PC-9 (cell line): ENCODE measurements at regions not wholly inside any gene's neighbourhood (a gene's known extent, or its start where the extent isn't known, plus 50 kb on each side); places are given as distances from the start of the nearest gene placed in this dataset.
A peak's percentile ranks its signal among the peaks of the same experiment; 100 is the strongest.

Experiments used
- BruUV-seq: library from RNA; stranded (reverse); fragments of 400-500 nt; replicated peaks from 2 replicates; lab custom pipeline; 2021; lab: Mats Ljungman, UMichigan
- CTCF ChIA-PET: fragments of 300-600 bp; sonication (Branson Sonifier 250); formaldehyde crosslinking; loops from one replicate; lab custom pipeline; 2022; ENCODE audit warnings: antibody characterized with exemption; lab: Charles Lee
- POLR2A ChIA-PET: fragments of 300-600 bp; sonication (Branson Sonifier 250); formaldehyde crosslinking; loops from one replicate; lab custom pipeline; 2022; ENCODE audit warnings: antibody characterized with exemption; ENCODE audit not compliant: unreplicated experiment; lab: Charles Lee
- DNase-seq, 2 experiments: peaks; one replicate each; pipeline versions ENCODE4 v3.0.0 to v3.0.0-alpha.2; 2015 to 2022; ENCODE audit warnings: mixed read lengths in 1 of 2
- H2AFZ ChIP-seq: fragments of 200-600 bp; sonication (generic); 2 replicates; pipeline ENCODE4 v1.8.1; 2017; ENCODE audit warnings: antibody characterized with exemption
- H3F3A ChIP-seq: fragments of 200-600 bp; sonication (generic); 2 replicates; pipeline ENCODE4 v1.8.1; 2017; ENCODE audit warnings: antibody characterized with exemption, mild to moderate bottlenecking, low read depth; ENCODE audit not compliant: insufficient read depth
- H3K27ac ChIP-seq: fragments of 200-600 bp; sonication (generic); 2 replicates; pipeline ENCODE4 v1.6.1; 2016; ENCODE audit warnings: mixed run types
- H3K27me3 ChIP-seq: fragments of 200-600 bp; sonication (generic); 2 replicates; pipeline ENCODE4 v1.6.1; 2016; ENCODE audit warnings: low read depth, mixed run types; ENCODE audit not compliant: insufficient read depth
- H3K36me3 ChIP-seq: fragments of 200-600 bp; sonication (generic); 2 replicates; pipeline ENCODE4 v1.6.1; 2016; ENCODE audit warnings: low read depth, mixed run types
- H3K4me1 ChIP-seq: fragments of 200-600 bp; sonication (generic); replicated peaks from 2 replicates; pipeline ENCODE4 v1.6.1; 2016; ENCODE audit warnings: mixed run types; ENCODE audit not compliant: insufficient read depth
- H3K4me2 ChIP-seq: fragments of 200-600 bp; sonication (generic); 2 replicates; pipeline ENCODE4 v1.6.1; 2017; ENCODE audit warnings: mixed run types
- H3K4me3 ChIP-seq: fragments of 200-600 bp; sonication (generic); 2 replicates; pipeline ENCODE4 v1.6.1; 2016; ENCODE audit warnings: mixed run types
- H3K79me2 ChIP-seq: fragments of 200-600 bp; sonication (generic); 2 replicates; pipeline ENCODE4 v1.6.1; 2017; ENCODE audit warnings: low read depth, mixed run types
- H3K9me2 ChIP-seq: fragments of 200-600 bp; sonication (generic); 2 replicates; pipeline ENCODE4 v1.8.1; 2017; ENCODE audit warnings: mild to moderate bottlenecking; ENCODE audit not compliant: insufficient read depth
- H3K9me3 ChIP-seq: fragments of 200-600 bp; sonication (generic); 2 replicates; pipeline ENCODE4 v1.8.1; 2016; ENCODE audit warnings: low read depth; ENCODE audit not compliant: insufficient read depth
- H4K20me1 ChIP-seq: fragments of 200-600 bp; sonication (generic); 2 replicates; pipeline ENCODE4 v1.8.1; 2017; ENCODE audit not compliant: insufficient read depth
- CTCF ChIP-seq: fragments of 200-600 bp; sonication (generic); conservative IDR thresholded peaks from 2 replicates; pipeline ENCODE4 v1.6.1; 2017; ENCODE audit warnings: mixed run types, antibody characterized with exemption, mild to moderate bottlenecking, moderate library complexity
- EZH2 ChIP-seq: fragments of 200-600 bp; sonication (generic); IDR thresholded peaks from 2 replicates; pipeline ENCODE4 v1.8.0; 2017; ENCODE audit warnings: antibody characterized with exemption, low read depth
- intact Hi-C: fragments of 100-400 bp; cut with micrococcal nuclease; formaldehyde crosslinking; loops from one replicate; pipeline ENCODE4 v1.10.0; 2022; ENCODE audit not compliant: unreplicated experiment

DNA sequence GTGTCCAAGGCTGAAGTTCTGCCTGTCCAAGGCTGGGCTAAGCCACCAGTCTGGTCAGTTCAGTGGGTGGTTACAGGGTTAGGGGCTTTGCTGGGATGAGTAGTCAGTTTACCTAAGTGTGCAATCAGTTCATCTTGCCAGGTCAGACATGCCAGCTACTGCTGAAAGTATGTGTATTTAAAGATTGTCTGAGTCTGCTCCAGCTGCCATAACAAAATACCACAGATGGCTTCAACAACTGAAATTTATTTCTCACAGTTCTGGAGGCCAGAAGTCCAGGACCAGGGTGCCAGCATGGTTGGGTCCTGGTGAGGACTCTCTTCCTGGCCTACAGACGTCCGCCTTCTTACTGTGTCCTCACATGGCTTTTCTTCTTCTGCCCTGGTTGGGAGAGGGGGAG lies 52.4 kb upstream of the TNS3 start:
- no peaks in the 10 kb centered on the region for H3K9me2 ChIP-seq
- ChIA-PET CTCF (interaction anchor here (0.7 to 1.4 kb wide), 2 partner anchors 182 to 368 kb away, joined by 4 read pairs; no protein-coding TSS in a partner anchor), POLR2A (no interaction called here)
- H3F3A ChIP-seq = peaks cover 15% of the 10 kb centered on the region
- H3K36me3 ChIP-seq = no peaks in the 10 kb centered on the region
- DNase-seq = peak; percentile 14 to 79
- H3K79me2 ChIP-seq = no peaks in the 10 kb centered on the region
- peak overlapping the region; percentile 16; the same call in 1 of the 2 replicates for H3K27ac ChIP-seq
- TF ChIP-seq EZH2 = no peak
- no peak for TF ChIP-seq CTCF
- intact Hi-C loops = loop anchor here (1.0 to 2.0 kb wide), 2 partner anchors 29 to 58 kb away; no protein-coding TSS in a partner anchor
- peak overlapping the region; percentile 87 for H3K4me2 ChIP-seq
- H3K4me1 ChIP-seq = peaks cover 33% of the 10 kb centered on the region
- BruUV-seq = no TSS peak
- no peaks in the 10 kb centered on the region for H3K27me3 ChIP-seq
- no peak overlapping the region for H2AFZ ChIP-seq
- H4K20me1 ChIP-seq = no peaks in the 10 kb centered on the region
- no peak overlapping the region for H3K4me3 ChIP-seq
- H3K9me3 ChIP-seq = no peaks in the 10 kb centered on the region

DNA sequence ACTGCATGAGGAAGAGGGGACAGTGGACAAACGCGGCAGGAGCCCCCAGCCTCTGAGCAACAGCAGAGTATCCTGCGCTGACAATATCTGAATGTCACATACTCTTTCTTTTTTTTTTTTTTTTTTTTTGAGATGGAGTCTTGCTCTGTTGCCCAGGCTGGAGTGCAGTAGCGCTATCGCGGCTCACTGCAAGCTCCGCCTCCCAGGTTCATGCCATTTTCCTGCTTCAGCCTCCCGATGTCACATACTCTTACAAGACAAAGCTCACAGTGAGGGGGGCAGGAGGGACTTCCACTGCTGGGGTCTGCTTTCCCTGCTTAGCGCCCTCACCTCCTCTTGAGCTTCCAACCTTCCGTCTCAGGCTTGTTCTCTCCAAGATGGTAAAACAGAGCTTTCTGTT lies 51.2 kb upstream of the TNS3 start:
- no peak overlapping the region for H3K4me3 ChIP-seq
- no peaks in the 10 kb centered on the region for H4K20me1 ChIP-seq
- no peak for DNase-seq
- H3F3A ChIP-seq = peaks cover 15% of the 10 kb centered on the region
- no peak overlapping the region for H3K4me2 ChIP-seq
- no peaks in the 10 kb centered on the region for H3K36me3 ChIP-seq
- H3K4me1 ChIP-seq = peaks cover 33% of the 10 kb centered on the region
- H2AFZ ChIP-seq = no peak overlapping the region
- H3K27ac ChIP-seq = no peak overlapping the region
- H3K79me2 ChIP-seq = no peaks in the 10 kb centered on the region
- no TSS peak for BruUV-seq
- no peaks in the 10 kb centered on the region for H3K9me3 ChIP-seq
- intact Hi-C loops = no loop called here
- CTCF ChIA-PET = no interaction called here
- POLR2A ChIA-PET = no interaction called here
- H3K9me2 ChIP-seq = no peaks in the 10 kb centered on the region
- no peak for TF ChIP-seq EZH2
- TF ChIP-seq CTCF = no peak
- H3K27me3 ChIP-seq = no peaks in the 10 kb centered on the region
